OCI-LY1 (cell line): ENCODE measurements at regions not wholly inside any gene's neighbourhood (a gene's known extent, or its start where the extent isn't known, plus 50 kb on each side); places are given as distances from the start of the nearest gene placed in this dataset.

ENCODE experiments used
- H2AFZ ChIP-seq: fragments of 200-600 bp; sonication (generic), shearing (Covaris generic); 2 replicates; pipeline ENCODE4 v1.6.0; 2014; ENCODE audit warnings: antibody characterized with exemption, mild to moderate bottlenecking, low read length
- H3F3A ChIP-seq: fragments of 200-600 bp; sonication (generic), shearing (Covaris generic); 2 replicates; pipeline ENCODE4 v1.6.0; 2014; ENCODE audit warnings: mild to moderate bottlenecking, antibody characterized with exemption, low read length, moderate library complexity; ENCODE audit not compliant: insufficient read depth
- H3K27ac ChIP-seq: fragments of 200-600 bp; sonication (generic); 2 replicates; pipeline ENCODE4 v1.5.1; 2014; ENCODE audit warnings: low read length, mixed run types, mild to moderate bottlenecking, low read depth; ENCODE audit not compliant: poor library complexity, severe bottlenecking
- H3K27me3 ChIP-seq: fragments of 200-600 bp; sonication (generic); 2 replicates; pipeline ENCODE4 v1.6.0; 2014; ENCODE audit warnings: antibody characterized with exemption, mild to moderate bottlenecking, low read length, moderate library complexity; ENCODE audit not compliant: insufficient read depth
- H3K36me3 ChIP-seq: fragments of 200-600 bp; sonication (generic); 2 replicates; pipeline ENCODE4 v1.6.1; 2014; ENCODE audit warnings: mild to moderate bottlenecking, antibody characterized with exemption, low read length, moderate library complexity, mixed read lengths; ENCODE audit not compliant: insufficient read depth
- H3K4me1 ChIP-seq: fragments of 200-600 bp; sonication (generic); 2 replicates; pipeline ENCODE4 v1.5.1; 2014; ENCODE audit warnings: mild to moderate bottlenecking, low read length, moderate library complexity; ENCODE audit not compliant: insufficient read depth, severe bottlenecking
- H3K4me2 ChIP-seq: fragments of 200-600 bp; sonication (generic), shearing (Covaris generic); 2 replicates; pipeline ENCODE4 v1.6.1; 2014; ENCODE audit warnings: low read length
- H3K4me3 ChIP-seq: fragments of 200-600 bp; sonication (generic); 2 replicates; pipeline ENCODE4 v1.5.1; 2014; ENCODE audit warnings: low read length, low read depth, mild to moderate bottlenecking, mixed read lengths; ENCODE audit not compliant: poor library complexity, severe bottlenecking
- H3K79me2 ChIP-seq: fragments of 200-600 bp; shearing (Covaris generic); 2 replicates; pipeline ENCODE4 v1.6.1; 2016; ENCODE audit warnings: mixed run types, low read length, mixed read lengths; ENCODE audit not compliant: insufficient read depth
- H3K9ac ChIP-seq: fragments of 200-600 bp; sonication (generic), shearing (Covaris generic); 2 replicates; pipeline ENCODE4 v1.6.1; 2014; ENCODE audit warnings: mild to moderate bottlenecking, low read length, mixed read lengths
- H3K9me2 ChIP-seq: fragments of 200-600 bp; sonication (generic), shearing (Covaris generic); 2 replicates; pipeline ENCODE4 v1.6.1; 2014; ENCODE audit warnings: low read depth, mild to moderate bottlenecking, low read length, mixed read lengths
- H3K9me3 ChIP-seq: fragments of 200-600 bp; shearing (Covaris generic); 2 replicates; pipeline ENCODE4 v1.6.1; 2014; ENCODE audit warnings: low read length, mixed read lengths
- H4K20me1 ChIP-seq: fragments of 200-600 bp; sonication (generic), shearing (Covaris generic); 2 replicates; pipeline ENCODE4 v1.6.0; 2016; ENCODE audit warnings: mild to moderate bottlenecking, low read length; ENCODE audit not compliant: insufficient read depth
- EZH2 ChIP-seq: fragments of 200-600 bp; sonication (generic), shearing (Covaris generic); IDR thresholded peaks from 2 replicates; pipeline ENCODE4 v1.8.0; 2017; ENCODE audit warnings: borderline replicate concordance, mixed run types, mild to moderate bottlenecking, antibody characterized with exemption, low read length, moderate library complexity, mixed read lengths
- TF ChIP-seq, protein P1 (sequence below): fragments of 200-600 bp; sonication (generic), shearing (Covaris generic); IDR thresholded peaks from 2 replicates; pipeline ENCODE4 v1.5.1; 2017; ENCODE audit warnings: mild to moderate bottlenecking, antibody characterized with exemption, low read length, moderate library complexity, mixed read lengths

GRCh38 chr15:77791941-77792340 lies 159.2 kb upstream of the LINGO1 start:
- Histone ChIP-seq H3K4me2 (no peak overlapping the region), H4K20me1 (no peaks in the 10 kb centered on the region), H2AFZ (no peak overlapping the region), H3K9me2 (no peaks in the 10 kb centered on the region), H3K4me3 (no peak overlapping the region), H3K27me3 (0 out of 2 replicates have a peak, but pooled peaks cover 4% of the 10 kb centered on the region), H3K27ac (no peak overlapping the region), H3K9ac (no peak overlapping the region), H3K79me2 (no peaks in the 10 kb centered on the region), H3K9me3 (no peaks in the 10 kb centered on the region), H3F3A (no peaks in the 10 kb centered on the region), H3K36me3 (no peaks in the 10 kb centered on the region), H3K4me1 (no peaks in the 10 kb centered on the region)
- TF ChIP-seq, protein P1, sequence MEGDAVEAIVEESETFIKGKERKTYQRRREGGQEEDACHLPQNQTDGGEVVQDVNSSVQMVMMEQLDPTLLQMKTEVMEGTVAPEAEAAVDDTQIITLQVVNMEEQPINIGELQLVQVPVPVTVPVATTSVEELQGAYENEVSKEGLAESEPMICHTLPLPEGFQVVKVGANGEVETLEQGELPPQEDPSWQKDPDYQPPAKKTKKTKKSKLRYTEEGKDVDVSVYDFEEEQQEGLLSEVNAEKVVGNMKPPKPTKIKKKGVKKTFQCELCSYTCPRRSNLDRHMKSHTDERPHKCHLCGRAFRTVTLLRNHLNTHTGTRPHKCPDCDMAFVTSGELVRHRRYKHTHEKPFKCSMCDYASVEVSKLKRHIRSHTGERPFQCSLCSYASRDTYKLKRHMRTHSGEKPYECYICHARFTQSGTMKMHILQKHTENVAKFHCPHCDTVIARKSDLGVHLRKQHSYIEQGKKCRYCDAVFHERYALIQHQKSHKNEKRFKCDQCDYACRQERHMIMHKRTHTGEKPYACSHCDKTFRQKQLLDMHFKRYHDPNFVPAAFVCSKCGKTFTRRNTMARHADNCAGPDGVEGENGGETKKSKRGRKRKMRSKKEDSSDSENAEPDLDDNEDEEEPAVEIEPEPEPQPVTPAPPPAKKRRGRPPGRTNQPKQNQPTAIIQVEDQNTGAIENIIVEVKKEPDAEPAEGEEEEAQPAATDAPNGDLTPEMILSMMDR: no peak
- TF ChIP-seq EZH2: no peak

- H3K79me2 ChIP-seq: no peaks in the 10 kb centered on the region
- no peaks in the 10 kb centered on the region for H3K4me1 ChIP-seq
- no peak overlapping the region for H2AFZ ChIP-seq
- no peak overlapping the region for H3K4me3 ChIP-seq
- TF ChIP-seq EZH2: no peak
- TF ChIP-seq, protein P1: no peak
- no peak overlapping the region for H3K4me2 ChIP-seq
- H3K9ac ChIP-seq: no peak overlapping the region
- no peaks in the 10 kb centered on the region for H3K9me3 ChIP-seq
- H3F3A ChIP-seq: no peaks in the 10 kb centered on the region
- H3K36me3 ChIP-seq: no peaks in the 10 kb centered on the region
- H3K27me3 ChIP-seq: 0 out of 2 replicates have a peak, but pooled peaks cover 4% of the 10 kb centered on the region
- no peak overlapping the region for H3K27ac ChIP-seq
- no peaks in the 10 kb centered on the region for H3K9me2 ChIP-seq
- H4K20me1 ChIP-seq: no peaks in the 10 kb centered on the region
These were observed 157.8 kb upstream of the LINGO1 start for GRCh38 chr15:77790481-77790880.

GRCh38 chr15:77786956-77787355 lies 154.2 kb upstream of the LINGO1 start:
- Histone ChIP-seq H3F3A (no peaks in the 10 kb centered on the region), H3K9me2 (no peaks in the 10 kb centered on the region), H3K27ac (no peak overlapping the region), H3K4me2 (no peak overlapping the region), H3K9ac (no peak overlapping the region), H3K27me3 (0 out of 2 replicates have a peak, but pooled peaks cover 4% of the 10 kb centered on the region), H4K20me1 (no peaks in the 10 kb centered on the region), H3K4me1 (no peaks in the 10 kb centered on the region), H3K36me3 (no peaks in the 10 kb centered on the region), H3K9me3 (no peaks in the 10 kb centered on the region), H3K79me2 (no peaks in the 10 kb centered on the region), H3K4me3 (no peak overlapping the region), H2AFZ (no peak overlapping the region)
- TF ChIP-seq, protein P1: no peak
- TF ChIP-seq EZH2: no peak
